IPS DF 4.7 (cell line): ENCODE measurements at regions not wholly inside any gene's neighbourhood (a gene's known extent, or its start where the extent isn't known, plus 50 kb on each side); places are given as distances from the start of the nearest gene placed in this dataset.

ENCODE experiments used
- DNase-seq: peaks from one replicate; pipeline ENCODE4 v3.0.0-alpha.2; 2013; ENCODE audit warnings: low spot score; ENCODE audit errors: extremely low read depth

DNA sequence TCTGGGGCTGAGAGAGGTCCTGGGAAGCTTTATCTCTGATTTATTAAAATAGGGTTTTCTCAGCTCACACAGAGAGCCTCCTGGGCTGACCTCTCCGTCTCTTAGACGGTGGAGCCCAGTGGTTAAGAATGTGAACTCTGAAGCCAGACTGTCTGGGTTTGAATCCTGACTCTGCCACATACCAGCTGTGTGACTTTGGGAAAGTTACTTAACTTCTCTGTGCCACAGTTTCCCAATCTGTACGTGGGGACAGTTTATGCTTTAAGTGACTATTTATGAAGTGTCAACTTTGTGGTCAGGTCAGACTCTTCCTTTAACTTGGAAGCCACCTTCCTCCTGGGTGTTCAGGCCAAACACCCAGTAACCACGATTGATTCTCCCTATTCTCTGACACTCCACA lies 290.9 kb downstream of the AACS start:
- DNase-seq, result no peak

DNA sequence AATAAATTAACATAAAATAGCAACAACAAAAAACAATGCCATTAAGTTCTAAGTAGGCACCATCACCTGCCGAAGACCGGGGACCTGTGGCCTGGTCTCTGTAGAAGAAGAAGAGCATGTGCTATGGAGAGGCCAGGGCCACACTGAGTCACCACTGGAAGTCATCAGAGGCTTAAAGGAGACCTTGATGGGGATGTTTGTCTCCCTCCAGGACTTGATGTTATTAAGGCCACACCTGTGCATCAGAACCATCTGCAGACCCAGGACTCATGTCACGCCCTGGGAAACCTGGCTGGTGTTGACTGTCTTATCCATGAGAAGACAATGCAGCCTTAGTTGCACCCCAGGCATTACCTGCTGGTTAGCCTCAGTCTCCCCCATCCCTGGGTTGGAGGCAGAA lies 292.3 kb downstream of the AACS start:
- no peak for DNase-seq

GRCh38 chr12:125360540-125360939 lies 295.3 kb downstream of the AACS start:
- DNase-seq, result no peak

GRCh38 chr12:125371033-125371432 lies 305.8 kb downstream of the AACS start:
- no peak for DNase-seq

GRCh38 chr12:125372085-125372484 lies 306.9 kb downstream of the AACS start:
- DNase-seq, result no peak

GRCh38 chr12:125373375-125373774 lies 308.1 kb downstream of the AACS start:
- no peak for DNase-seq

- no peak for DNase-seq
These were observed 311.2 kb downstream of the AACS start for GRCh38 chr12:125376422-125376821.

DNA sequence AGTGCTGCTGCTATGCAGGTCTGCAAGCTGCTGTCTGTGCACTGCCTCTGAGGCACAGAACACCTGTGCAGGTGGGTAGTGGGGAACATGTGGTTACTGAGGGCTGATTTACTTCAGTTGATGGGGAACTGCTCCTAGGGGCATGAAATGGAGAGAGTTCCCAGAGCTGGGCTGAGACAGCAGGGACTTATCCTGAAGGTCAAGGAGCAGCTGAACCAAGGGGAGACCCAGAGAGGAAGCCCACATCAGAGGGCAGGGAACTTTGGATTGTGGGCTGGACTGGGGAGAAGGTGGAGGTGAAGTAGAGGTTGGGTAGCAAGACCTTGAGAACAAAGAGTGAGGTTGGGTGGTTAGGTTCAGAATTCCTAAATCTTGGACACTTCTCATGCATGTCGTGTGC lies 311.9 kb downstream of the AACS start:
- no peak for DNase-seq

DNA sequence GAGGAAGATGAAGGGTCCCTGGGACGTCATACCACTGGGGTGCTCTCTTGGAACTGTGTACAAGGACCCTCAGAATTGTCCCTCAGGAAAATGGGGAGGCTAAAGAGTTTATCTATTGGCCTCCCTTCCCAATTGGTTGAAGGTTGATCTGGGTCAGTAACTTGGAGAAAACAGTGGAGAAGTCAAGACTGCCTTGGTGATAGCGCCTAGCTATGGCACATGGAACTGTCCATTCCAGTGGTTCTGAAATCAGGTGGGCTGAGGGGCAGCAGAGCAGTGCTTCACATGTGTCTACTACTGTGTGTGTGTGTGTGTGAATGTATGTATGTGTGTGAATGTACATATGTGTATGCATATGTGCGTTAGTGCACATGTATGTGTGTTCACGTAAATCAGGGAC lies 316.1 kb downstream of the AACS start:
- no peak for DNase-seq

GRCh38 chr12:125382926-125383325 lies 317.7 kb downstream of the AACS start:
- no peak for DNase-seq

GRCh38 chr12:125386652-125387051 lies 321.4 kb downstream of the AACS start:
- no peak for DNase-seq

DNA sequence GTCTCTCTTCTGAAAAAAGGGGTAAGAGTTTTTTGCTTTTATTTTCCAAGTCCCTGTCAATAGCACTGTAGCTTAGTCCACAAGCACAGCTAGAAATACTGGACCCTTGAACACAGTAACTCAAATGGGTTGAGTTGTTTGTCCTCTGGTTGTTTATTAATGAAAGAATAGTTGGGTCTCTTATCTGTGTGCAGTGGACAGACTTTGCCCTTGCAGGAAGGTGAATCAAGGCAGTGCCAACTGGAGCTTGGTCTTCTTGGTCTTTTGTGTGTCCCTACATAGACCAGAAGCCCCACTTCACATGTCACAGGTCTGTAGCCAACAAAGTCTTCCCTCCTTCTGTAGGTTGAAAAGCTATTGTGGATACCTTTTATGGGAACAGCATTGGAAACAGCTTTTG lies 322.0 kb downstream of the AACS start:
- no peak for DNase-seq

GRCh38 chr12:125389061-125389697 lies 323.9 kb downstream of the AACS start:
- DNase-seq, result no peak

DNA sequence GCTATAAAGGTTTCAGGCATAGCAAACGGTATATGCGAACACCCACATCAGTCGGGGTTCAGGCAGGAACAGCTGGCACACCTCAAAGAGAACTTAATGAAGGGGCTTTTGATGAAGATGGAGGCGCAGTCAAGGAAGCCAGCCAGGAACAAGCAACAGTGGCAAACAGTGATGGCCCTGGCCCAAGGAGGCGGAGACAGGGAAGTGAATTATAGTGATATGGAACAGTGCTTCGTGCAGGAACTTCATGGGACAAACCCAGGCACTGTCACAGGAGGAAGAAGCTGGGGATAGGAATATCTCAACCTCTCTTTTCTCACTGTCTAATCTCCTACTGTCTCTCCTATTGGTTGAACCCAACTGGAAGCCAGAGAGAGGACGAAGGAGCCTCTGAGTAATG lies 328.3 kb downstream of the AACS start:
- no peak for DNase-seq

DNA sequence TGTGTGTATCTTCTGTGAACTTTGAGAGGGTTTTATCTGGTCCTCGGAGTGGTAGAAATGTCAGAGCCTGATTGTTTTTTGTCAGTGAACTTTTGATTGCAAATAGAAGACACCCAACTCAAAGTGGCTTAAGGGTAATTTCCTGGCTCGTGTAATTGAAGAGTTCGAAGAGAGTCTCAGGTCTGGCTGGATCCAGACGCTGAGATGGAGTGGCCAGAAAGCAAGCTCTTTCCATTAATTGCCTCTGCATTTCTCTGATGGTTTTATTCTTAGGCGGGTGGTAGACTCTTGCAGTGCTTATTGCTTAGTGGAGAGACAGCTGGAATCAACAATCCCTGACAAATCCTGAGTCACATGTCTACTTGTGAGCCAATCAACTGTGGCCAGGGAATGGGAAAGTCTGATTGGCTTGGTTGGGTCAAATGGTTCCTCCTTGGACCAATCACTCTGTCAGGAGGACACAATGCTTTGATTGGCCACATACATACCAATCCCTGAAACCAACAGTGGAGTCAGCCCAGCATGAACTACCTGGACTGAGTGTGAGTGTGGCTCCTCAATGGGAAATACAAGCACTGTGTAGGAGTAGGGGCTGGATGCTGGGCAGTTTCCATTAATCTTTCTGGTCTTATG lies 330.5 kb downstream of the AACS start:
- DNase-seq, result no peak

DNA sequence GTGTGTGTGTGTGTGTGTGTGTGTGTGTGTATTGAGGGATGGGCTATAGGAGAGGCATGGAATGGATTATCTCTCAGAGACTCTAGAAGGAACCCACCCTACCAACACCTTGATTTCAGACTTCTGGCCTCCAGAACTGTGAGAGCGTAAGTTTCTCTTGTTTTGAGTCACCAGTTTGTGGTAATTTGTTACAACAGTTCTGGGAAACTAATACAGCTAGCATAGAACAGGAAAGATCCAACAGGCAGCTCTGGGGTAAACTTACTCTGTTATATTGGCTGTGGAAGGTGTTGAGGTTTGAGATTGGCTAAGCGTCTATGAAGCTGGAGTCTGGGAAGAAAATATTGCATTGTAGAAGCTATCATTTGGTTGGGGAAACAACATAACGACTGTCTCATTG lies 334.3 kb downstream of the AACS start:
- DNase-seq, result no peak

GRCh38 chr12:125402874-125403789 lies 337.9 kb downstream of the AACS start:
- DNase-seq, result peak; percentile 90

GRCh38 chr12:125403843-125404242 lies 338.6 kb downstream of the AACS start:
- DNase-seq, result no peak

GRCh38 chr12:125406131-125406530 lies 340.9 kb downstream of the AACS start:
- no peak for DNase-seq

DNA sequence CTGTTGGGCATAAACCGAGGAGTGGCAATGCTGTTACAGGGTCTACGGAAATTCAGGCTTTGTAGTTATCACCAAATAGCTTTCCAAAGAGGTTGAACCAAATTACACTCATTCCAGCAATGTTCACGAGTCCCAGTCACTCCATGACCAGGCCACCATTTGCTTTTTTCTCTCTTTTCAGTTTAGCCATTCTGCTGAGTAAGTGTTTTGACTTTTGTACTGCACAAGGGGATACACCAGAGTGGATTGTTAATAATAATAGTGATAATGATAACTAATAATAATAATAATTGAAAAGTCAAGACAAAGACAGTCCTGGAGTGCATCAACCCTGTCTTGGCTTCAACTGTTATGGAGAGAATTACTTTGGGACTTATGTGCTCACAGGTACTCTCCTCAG lies 343.5 kb downstream of the AACS start:
- no peak for DNase-seq

- no peak for DNase-seq
These were observed 347.3 kb downstream of the AACS start for GRCh38 chr12:125412506-125412905.

DNA sequence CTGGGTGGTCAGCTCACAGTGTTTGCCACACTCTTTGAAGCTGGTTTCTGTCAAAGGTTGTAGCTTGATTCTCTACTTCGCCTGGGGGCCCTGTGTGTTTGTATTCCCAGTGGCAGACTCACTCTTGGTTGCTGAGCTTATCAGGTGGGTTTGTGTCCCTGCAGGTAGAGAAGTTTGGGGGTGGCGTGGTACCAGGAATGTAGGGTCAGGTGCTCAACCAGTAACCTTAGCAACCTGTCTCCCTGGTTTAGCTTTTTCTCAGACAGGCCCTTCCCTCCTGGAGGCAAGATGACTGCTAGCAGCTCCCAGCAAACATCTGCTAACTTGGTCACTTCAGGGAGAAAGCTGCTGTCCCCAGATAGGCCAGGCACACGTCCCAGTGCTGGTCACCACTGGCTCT lies 352.2 kb downstream of the AACS start:
- DNase-seq, result no peak
